ENCODE measurements at regions not wholly inside any gene's neighbourhood (a gene's known extent, or its start where the extent isn't known, plus 50 kb on each side); places are given as distances from the start of the nearest gene placed in this dataset.

- TF ChIP-seq ZNF646 (CRISPR knock-in tag; IDR thresholded peaks at IDR 0.05): no peak
These were observed 177.9 kb downstream of the BEND2 start (continued) for GRCh38 chrX:18042776-18043175.

GRCh38 chrX:18041656-18042055 is 179.0 kb downstream of the BEND2 start:
- WGBS (ENCODE audit: low lambda C conversion rate): 0% methylated on average over 1 of the region's 1 CpG
- DNase-seq (ENCODE audit: low spot score) (no peak), FAIRE-seq (no peak), ATAC-seq (no peak)
- no TSS peak for BruUV-seq (replicated peaks)
- intact Hi-C loops (cut with micrococcal nuclease; ENCODE audit: unreplicated experiment): no loop called here
- in situ Hi-C loops (cut with HindIII; ENCODE audit: extremely low pct_ligation_motif_present, low pct_unique_long_range_greater_than_20kb): no loop called here
- Histone ChIP-seq H3K4me1 (ENCODE audit: insufficient read depth, low read length) (no peaks in the 10 kb centered on the region), H3K27ac (ENCODE audit: extremely low read length, insufficient read depth, low read length) (no peak overlapping the region), H3K36me3 (replicated peaks in 1 of 2; ENCODE audit: control insufficient read depth in 1 of 2, insufficient read depth in 2 of 2, low read length in 2 of 2) (no peaks in the 10 kb centered on the region), H3K4me2 (ENCODE audit: low read depth, low read length) (no peak overlapping the region), H3K4me3 (replicated peaks in 1 of 3; ENCODE audit: insufficient read depth in 1 of 3, low read depth in 2 of 3, low read length in 3 of 3) (no peak overlapping the region), H2AFZ (ENCODE audit: low read length) (no peak overlapping the region), H3K9me3 (ENCODE audit: low read length) (no peaks in the 10 kb centered on the region), H3K9ac (ENCODE audit: insufficient read depth, low read depth, low read length) (no peak overlapping the region), H3K79me2 (ENCODE audit: insufficient read depth, low read length) (no peaks in the 10 kb centered on the region), H4K20me1 (ENCODE audit: insufficient read depth, low read length) (no peaks in the 10 kb centered on the region), H3K27me3 (ENCODE audit: control insufficient read depth in 1 of 2, insufficient read depth in 2 of 2, low read length in 2 of 2) (no peaks in the 10 kb centered on the region)
- ChIA-PET POLR2A (no interaction called here), CTCF (ENCODE audit: low intra/inter-chr PET ratio, low total read pairs) (no interaction called here)
- TF ChIP-seq TGIF2 (CRISPR knock-in tag; IDR thresholded peaks at IDR 0.05): no peak
- no peak for TF ChIP-seq SIN3B (IDR thresholded peaks at IDR 0.05; ENCODE audit: low read length)
- TF ChIP-seq CCAR2 (optimal IDR thresholded peaks at IDR 0.05; ENCODE audit: low read depth, low read length): no peak
- no peak for TF ChIP-seq ARID2 (CRISPR knock-in tag; IDR thresholded peaks at IDR 0.05; ENCODE audit: borderline replicate concordance)
- TF ChIP-seq XBP1 (CRISPR knock-in tag; IDR thresholded peaks at IDR 0.05): no peak
- TF ChIP-seq, protein P1, sequence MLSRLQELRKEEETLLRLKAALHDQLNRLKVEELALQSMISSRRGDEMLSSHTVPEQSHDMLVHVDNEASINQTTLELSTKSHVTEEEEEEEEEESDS (CRISPR knock-in tag; IDR thresholded peaks at IDR 0.05; ENCODE audit: borderline replicate concordance): no peak
- TF ChIP-seq KLF15 (CRISPR knock-in tag; IDR thresholded peaks at IDR 0.05; ENCODE audit: borderline replicate concordance): no peak
- no peak for TF ChIP-seq ZNF614 (CRISPR knock-in tag; IDR thresholded peaks at IDR 0.05; ENCODE audit: borderline replicate concordance)
- TF ChIP-seq DR1 (CRISPR knock-in tag; IDR thresholded peaks at IDR 0.05): no peak
